Stimulated activated CD4-positive, alpha-beta T cell treated with anti-CD3 and anti-CD28 coated beads, TNF-alpha, amount 100 ng/mL, for 1 hour (primary cell): ENCODE measurements at regions not wholly inside any gene's neighbourhood (a gene's known extent, or its start where the extent isn't known, plus 50 kb on each side); places are given as distances from the start of the nearest gene placed in this dataset.
A peak's percentile ranks its signal among the peaks of the same experiment; 100 is the strongest.
"Not testable (repeated sequence)": the region's sequence is repeated elsewhere in the genome, so short reads cannot be mapped to it uniquely, and the experiment has no call there.

Experiments used
- DNase-seq, 3 donors: peaks; one replicate each; pipeline ENCODE4 v3.0.0-alpha.2; 2020; ENCODE audit warnings: low read depth in 3 of 3, low spot score in 1 of 3

DNA sequence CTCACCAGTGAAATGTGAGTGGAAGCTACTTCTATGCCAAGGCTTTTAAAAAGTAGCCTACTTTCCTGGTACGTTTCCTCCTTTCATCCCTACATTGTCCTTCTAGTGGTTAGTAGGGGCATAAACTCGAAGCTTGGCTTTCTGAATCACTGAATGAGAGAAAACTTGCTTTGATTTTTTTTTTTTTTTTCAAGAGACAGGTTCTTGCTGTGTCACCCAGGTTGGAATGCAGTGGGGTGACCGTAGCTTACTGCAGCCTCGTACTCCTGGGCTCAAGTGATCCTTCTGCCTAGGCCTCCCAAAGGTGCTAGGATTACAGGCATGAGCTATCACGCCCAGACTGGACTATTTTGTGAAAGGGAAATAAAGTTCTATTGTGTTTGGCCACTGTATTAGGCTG is 89.1 kb upstream of the IGFBP7 start:
- DNase-seq, result no peak

DNA sequence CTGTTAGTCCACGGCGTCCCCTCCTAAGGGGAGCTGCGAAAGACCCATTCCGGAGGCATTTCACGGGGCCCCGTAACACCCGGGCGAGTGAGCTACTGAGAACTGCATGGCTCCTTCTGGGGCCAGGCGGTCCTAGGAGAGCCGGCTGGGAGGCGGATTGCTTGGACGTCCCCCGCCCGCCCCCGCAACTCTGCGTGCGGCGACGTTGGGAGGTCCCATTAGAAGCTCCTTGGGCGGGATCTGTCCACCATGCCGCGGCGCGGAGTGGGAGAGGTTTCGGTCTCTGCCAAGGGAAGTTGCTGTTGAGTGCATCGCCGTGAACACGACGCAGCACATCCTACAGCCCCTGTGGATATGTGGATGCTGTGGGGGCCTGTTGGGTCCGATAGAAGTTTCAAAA is 85.4 kb upstream of the IGFBP7 start:
- DNase-seq, result no peak

DNA sequence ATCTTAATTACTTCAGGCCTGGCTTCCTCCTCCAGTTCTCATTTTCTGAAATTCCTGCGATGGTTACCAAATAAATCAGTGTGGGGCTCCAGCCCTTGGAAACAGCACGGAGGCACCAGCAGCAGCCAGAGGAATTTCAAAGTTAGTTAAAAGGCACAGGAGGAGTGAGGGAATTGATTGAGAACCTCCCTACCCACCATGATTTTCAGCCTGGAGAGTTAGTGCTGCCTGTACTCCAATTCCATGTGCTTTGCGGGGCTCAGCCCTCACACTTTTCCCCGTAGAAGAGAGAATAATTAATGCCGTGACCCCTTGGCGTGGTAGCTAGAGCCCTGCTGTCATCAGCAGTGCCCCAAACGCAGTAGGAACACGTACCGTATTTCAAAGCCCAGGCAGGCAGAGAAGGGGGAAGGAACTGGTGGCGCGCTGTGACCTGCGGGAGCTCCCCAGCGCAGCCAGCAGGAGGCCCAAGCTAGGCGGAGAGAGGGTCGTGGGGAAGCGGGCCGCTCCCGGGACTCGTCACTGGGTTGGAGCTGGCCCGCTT is 84.0 kb upstream of the IGFBP7 start:
- no peak for DNase-seq

DNA sequence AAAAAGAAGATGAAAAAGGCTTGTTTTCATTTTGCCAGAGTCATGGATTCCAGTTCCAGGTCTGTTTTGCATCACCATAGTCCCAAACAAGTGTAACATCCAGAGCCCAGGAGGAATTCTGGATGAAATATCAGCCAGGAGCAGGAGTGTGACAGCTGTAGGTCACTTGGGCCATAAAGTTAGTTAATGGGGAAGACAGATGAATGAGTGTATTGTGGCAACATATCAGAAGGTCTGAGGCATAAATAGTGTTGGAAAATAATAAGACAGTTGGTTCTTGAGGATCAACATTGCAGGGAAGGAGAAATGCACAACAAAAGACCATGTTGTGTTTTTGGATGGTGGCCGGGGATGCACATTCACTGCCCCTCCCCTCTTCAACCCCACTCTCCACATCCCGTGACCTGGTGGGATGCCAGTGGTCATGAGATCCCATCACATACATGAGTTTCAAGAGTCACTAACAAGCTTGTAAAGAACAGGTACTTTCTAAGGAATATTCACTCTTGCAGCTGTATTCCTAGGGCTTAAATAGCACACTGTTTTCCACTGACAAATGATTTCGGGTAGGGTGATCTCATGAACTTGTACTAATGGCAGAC is 83.1 kb upstream of the IGFBP7 start:
- DNase-seq, result no peak

DNA sequence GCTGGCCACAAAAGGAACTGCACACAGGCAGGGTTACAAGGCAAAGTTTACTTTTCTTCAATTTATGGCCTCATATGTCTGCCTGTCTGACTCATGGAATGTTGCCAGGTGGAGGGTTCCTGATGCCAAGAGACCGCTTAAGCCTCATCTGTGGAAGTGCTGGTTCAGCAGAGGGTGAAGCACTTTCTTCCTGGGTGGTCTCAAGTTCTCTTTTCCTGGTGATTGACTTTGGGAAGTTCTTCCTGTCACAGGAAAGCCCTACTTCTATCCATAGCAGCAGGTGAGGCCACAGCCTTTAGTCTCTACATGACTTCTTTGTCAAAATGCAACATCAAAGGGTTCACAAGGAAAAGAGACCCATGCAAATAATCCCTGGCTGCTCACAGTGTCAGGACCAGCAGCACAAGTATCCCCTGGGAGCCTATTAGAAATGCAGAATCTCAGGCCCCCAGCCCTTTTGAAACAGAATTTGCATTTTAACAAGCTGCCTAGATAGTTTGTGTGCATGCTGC is 81.4 kb upstream of the IGFBP7 start:
- no peak for DNase-seq

DNA sequence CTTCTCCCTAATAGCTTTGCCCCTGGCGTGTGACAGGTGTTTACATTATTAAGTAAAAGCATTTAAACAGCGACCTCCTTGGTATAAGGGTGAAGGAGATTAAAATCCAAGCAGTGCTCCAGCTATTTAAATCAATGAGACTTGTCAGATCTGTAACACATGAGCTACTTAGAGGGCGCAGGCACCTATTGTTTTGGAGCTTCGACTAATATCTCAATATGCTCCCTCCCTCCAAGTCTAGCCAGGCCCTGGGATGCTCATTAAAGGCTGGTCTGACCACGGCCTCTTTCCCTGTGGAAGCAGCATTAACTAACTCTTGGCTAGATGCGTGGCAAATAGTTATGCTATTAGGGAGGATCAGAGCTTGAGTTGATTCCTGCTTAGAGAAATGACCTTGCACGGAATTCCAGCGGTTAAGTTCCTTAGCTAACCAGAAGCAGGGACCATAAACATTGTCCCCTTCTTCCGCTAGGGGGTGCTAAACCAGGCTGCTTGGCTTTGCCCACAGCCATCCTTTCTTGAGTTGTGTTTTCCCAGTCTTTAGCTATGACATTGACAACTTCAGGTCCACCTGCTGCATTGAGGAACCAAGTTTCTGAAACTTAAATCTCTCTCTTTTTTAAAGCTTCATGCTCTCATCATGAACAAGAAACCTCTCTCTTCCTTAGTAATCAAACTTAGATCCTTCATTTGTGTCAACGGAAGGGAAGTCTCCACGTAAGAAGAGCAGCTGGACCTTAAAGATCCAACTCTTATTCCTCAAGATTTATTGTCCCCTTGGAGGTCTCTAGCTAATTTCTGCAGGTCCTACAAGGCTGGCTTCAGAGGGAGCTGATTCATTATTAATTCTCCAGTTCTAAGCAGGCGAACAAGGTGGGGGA is 80.7 kb upstream of the IGFBP7 start:
- no peak for DNase-seq

DNA sequence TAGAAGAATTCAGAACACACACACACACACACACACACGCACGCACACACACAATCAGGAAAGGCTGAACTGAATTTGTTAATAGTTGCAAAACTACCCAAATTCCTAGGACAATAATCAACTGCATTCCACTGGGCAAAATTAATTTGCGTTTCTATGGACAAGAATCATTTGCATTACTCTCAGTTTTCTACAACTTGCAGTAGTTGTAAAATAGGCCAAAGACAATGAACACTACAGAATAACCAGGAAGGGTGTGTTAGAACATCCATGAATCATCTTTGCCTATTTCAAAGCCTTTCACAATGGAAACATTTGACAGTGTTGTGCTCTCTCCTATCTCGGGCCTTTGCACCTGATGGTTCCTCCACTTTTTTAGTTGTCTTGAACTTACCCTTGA is 77.1 kb upstream of the IGFBP7 start:
- DNase-seq, result no peak

DNA sequence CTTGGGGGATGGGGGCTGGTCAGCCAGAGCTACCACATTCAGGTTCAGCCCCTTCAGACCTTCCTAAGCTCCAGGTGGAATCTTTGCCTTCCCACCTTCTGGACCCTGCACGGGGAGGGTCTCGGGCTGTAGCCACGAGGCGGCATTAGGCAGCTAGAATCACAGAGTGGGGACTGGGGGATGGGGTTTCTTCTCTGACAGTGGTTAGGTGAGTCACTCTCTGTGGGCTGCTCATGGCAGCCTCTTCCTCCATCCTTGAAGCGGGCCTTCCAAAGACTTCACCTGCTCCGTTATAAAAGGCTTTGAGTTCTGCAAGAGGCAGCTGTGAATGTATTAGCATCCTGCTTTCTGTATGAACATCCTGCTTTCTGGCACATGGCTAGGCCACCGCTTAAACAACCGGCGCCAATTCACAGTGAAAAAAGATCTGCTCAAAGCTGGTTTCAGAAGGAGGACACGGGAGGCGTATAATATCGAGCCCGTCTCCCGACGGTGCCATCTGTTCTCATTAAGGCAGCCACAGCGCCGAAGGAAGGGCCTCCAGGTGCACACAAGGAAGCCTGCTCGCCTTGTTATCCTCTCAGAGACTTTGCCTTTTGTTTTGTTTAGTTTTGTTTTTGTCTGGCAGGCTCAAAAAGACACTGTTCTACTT is 74.3 kb upstream of the IGFBP7 start:
- no peak for DNase-seq

DNA sequence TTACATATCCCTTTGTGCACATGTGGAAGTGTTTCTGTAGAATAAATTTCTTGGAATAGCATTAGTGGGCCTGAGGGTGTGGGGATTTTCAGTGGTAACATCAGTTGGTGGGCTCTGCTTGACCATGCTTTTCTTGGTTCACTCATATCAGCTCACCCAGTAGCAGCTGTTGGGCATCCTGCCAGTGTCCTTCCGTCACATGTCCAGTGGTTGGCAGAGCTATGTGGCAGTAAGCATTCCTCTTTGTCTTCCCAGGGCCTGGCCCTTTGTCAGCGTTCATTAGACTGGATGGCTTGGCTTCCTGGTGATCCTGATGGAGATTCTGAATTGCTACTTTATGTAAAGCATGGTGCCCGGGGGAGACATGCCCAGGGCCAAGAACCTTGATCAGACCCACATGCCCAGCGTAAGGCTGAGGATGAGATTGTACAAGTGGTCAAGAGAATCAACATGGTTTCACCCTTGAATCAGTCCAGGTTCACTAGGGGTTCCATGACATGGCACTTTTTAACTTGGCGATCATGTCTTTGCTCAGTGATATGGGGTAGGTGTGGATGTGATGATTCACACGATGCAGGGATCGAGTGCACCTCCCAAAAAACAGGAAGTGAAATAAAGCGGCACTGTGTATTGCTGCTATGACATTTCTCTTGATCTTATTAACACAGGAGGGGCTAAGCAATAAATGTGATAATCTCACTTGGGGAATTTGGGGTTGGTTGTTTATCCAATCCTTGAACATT is 72.1 kb upstream of the IGFBP7 start:
- no peak for DNase-seq

DNA sequence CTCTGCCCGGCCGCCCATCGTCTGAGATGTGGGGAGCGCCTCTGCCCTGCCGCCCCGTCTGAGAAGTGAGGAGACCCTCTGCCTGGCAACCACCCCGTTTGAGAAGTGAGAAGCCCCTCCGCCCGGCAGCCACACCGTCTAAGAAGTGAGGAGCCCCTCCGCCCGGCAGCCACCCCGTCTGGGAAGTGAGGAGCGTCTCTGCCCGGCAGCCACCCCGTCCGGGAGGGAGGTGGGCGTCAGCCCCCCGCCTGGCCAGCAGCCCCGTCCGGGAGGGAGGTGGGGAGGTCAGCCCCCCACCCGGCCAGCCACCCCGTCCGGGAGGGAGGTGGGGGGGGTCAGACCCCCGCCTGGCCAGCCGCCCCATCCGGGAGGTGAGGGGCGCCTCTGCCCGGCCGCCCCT is 63.0 kb upstream of the IGFBP7 start:
- DNase-seq, result not testable (repeated sequence)

DNA sequence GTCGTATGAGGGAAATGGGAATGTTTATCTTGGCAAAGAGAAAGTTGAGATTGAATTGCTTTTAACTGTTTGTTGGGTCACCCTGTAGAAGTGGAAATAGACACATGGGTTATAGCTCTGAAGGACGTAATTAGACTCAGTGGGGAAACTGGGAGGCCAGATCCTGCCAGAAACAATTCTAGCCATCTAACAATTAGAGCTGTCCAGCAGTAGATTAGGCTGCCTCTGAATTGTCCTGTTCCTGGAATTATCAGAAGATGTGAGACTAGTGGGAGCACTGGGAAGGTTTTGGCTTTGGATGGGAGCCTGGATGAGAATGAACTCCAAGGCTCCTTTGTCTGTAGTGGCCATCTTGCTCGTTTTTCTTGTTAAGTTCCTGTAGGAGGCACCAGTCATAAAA is 61.9 kb upstream of the IGFBP7 start:
- DNase-seq, result no peak

DNA sequence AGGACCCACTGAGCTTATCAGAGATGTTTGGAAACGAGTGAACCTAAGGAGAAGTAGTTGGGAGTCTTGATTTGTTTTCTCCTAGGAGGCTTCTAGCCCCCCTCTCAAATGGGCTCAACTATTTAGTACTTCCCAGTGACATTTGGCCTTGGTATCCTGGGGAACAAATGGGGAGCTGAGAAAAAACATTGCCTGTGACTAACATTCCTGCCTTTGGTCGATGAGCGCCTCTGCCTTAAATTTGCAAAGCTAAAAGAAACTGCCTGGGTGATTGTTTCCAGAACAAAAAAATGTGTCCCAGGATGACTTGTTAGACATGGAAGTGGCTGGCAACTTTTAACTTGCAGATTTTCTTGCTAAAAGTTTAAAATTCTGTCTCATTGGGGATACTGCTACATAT is 58.8 kb upstream of the IGFBP7 start:
- DNase-seq, result no peak

DNA sequence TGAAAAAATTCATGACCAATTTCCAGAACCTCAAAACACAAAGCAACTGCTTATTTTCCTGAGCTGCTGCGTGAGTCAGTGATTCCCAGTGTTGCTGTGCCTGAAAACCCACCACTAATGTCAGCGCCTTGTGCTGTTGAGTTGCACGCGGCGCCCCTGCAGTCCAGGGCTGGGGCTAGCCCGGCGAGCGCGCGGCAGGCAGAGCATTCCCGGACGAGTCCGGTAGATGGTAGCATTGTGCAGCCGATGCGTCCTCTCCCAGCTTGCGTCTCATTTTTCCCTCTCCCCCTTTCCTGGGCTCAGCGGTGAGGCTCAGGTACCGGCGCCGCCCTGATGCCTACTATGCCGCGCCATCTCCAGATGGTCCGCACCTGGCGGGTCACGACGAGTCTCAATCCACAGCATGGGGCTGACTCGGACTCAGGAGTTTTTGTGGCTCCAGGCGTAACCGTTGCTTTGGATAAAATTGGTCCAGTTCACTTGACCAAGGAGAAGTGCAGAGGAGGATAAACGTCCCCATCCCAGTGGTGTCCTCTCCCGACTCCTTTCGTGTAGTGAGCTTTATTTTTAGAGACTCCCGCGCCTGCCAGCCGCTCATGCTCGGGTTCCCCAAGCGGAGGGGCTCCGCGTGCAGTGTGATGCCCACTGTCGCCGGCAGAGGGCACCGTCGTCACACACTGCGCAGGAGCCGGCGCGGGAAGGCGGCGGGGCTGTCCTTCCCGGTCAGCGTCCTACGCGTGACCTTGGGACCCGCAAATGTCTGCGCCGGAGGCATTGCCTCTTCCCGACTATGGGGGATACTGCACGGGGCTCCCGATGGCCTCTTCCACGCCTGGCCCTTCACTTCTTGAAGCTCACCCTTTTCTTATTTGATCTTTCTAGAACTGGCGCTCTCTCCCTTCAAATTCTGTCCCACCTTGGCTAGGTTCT is 53.6 kb upstream of the IGFBP7 start:
- peak; percentile 8 to 68 (median 33) for DNase-seq

DNA sequence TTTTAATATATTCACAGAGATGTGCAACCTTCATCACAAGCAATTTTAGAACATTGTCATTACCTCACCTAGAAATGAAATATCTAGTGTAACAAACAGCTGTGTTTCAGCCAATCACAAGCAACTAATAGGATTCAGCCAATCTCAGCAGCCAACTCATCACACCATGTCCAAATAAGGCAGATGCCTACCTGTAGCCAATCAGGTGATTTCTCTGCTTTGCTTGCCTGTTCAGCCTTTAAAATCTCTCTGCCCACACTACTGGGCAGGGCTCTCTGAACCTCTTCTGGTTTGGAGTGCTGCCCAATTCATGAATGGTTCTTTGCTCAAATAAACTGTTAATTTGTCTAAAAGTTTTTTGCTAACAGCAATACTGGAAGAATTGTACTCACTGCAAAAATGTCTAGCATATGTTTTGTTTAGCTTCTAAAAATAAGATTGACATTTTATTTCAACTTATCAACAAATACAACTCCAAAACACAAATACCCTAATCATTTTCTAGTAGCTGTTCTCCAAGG is 52.4 kb upstream of the IGFBP7 start:
- DNase-seq, result no peak
